H9 (cell line): ENCODE measurements at regions not wholly inside any gene's neighbourhood (a gene's known extent, or its start where the extent isn't known, plus 50 kb on each side); places are given as distances from the start of the nearest gene placed in this dataset.

Experiments
- DNase-seq: peaks from one replicate; pipeline ENCODE4 v3.0.0-alpha.2; 2017
- H2AFZ ChIP-seq: one replicate; pipeline ENCODE4 v1.6.1; 2013; ENCODE audit warnings: mild to moderate bottlenecking, low read length, control low read depth, moderate library complexity
- H2AK5ac ChIP-seq: 2 replicates; pipeline ENCODE4 v1.6.1; 2013; ENCODE audit warnings: low read length, control low read depth, mixed read lengths; ENCODE audit not compliant: insufficient read length
- H2BK120ac ChIP-seq: one replicate; pipeline ENCODE4 v1.6.1; 2013; ENCODE audit warnings: low read depth, mild to moderate bottlenecking, low read length, control low read depth, inconsistent platforms; ENCODE audit not compliant: poor library complexity, severe bottlenecking
- H2BK12ac ChIP-seq: 2 replicates; pipeline ENCODE4 v1.6.1; 2013; ENCODE audit warnings: low read length, control low read depth, mixed read lengths, low read depth; ENCODE audit not compliant: insufficient read length
- H2BK15ac ChIP-seq: 2 replicates; pipeline ENCODE4 v1.6.1; 2013; ENCODE audit warnings: low read depth, low read length, control low read depth
- H2BK20ac ChIP-seq: one replicate; pipeline ENCODE4 v1.6.1; 2013; ENCODE audit warnings: low read depth, mild to moderate bottlenecking, low read length, control low read depth, inconsistent platforms; ENCODE audit not compliant: poor library complexity, severe bottlenecking
- H2BK5ac ChIP-seq: 2 replicates; pipeline ENCODE4 v1.6.1; 2013; ENCODE audit warnings: low read length, control low read depth, mixed read lengths; ENCODE audit not compliant: insufficient read length
- H3K14ac ChIP-seq: 2 replicates; pipeline ENCODE4 v1.6.1; 2013; ENCODE audit warnings: low read length, control low read depth; ENCODE audit not compliant: insufficient read depth
- H3K18ac ChIP-seq: 2 replicates; pipeline ENCODE4 v1.6.1; 2013; ENCODE audit warnings: low read depth, mild to moderate bottlenecking, mixed read lengths, low read length, control low read depth; ENCODE audit not compliant: insufficient read length
- H3K23ac ChIP-seq: 2 replicates; pipeline ENCODE4 v1.6.1; 2013; ENCODE audit warnings: low read length, control low read depth, mixed read lengths, low read depth; ENCODE audit not compliant: insufficient read length
- H3K23me2 ChIP-seq: 2 replicates; pipeline ENCODE4 v1.6.1; 2013; ENCODE audit warnings: low read depth, mild to moderate bottlenecking, mixed read lengths, low read length, control low read depth; ENCODE audit not compliant: insufficient read length, poor library complexity, severe bottlenecking
- H3K27ac ChIP-seq: 2 replicates; pipeline ENCODE4 v1.5.1; 2013; ENCODE audit warnings: low read length, control low read depth, mixed read lengths, low read depth; ENCODE audit not compliant: insufficient read length
- H3K27me3 ChIP-seq: 2 replicates; pipeline ENCODE4 v1.6.1; 2013; ENCODE audit warnings: low read length, control low read depth, inconsistent platforms; ENCODE audit not compliant: insufficient read depth
- H3K4ac ChIP-seq: 2 replicates; pipeline ENCODE4 v1.6.1; 2013; ENCODE audit warnings: low read depth, mild to moderate bottlenecking, control low read depth, inconsistent platforms, low read length, moderate library complexity
- H3K4me1 ChIP-seq: 2 replicates; pipeline ENCODE4 v1.6.1; 2013; ENCODE audit warnings: low read length, control low read depth, inconsistent platforms; ENCODE audit not compliant: insufficient read depth
- H3K4me2 ChIP-seq: 2 replicates; pipeline ENCODE4 v1.6.1; 2013; ENCODE audit warnings: low read length, control low read depth, mixed read lengths; ENCODE audit not compliant: insufficient read length, insufficient read depth
- H3K56ac ChIP-seq: 2 replicates; pipeline ENCODE4 v1.6.1; 2013; ENCODE audit warnings: low read depth, mild to moderate bottlenecking, mixed read lengths, low read length, control low read depth; ENCODE audit not compliant: insufficient read length
- H3K79me1 ChIP-seq: 2 replicates; pipeline ENCODE4 v1.6.1; 2013; ENCODE audit warnings: low read depth, mild to moderate bottlenecking, moderate library complexity, low read length, control low read depth, inconsistent platforms; ENCODE audit not compliant: insufficient read depth, poor library complexity, severe bottlenecking
- H3K79me2 ChIP-seq: 2 replicates; pipeline ENCODE4 v1.6.1; 2013; ENCODE audit warnings: low read length, control low read depth, inconsistent platforms; ENCODE audit not compliant: insufficient read depth
- H3K9ac ChIP-seq: 2 replicates; pipeline ENCODE4 v1.6.1; 2013; ENCODE audit warnings: low read length, control low read depth, mixed read lengths; ENCODE audit not compliant: insufficient read length; ENCODE audit errors: extremely low read depth
- H3K9me3 ChIP-seq: one replicate; pipeline ENCODE4 v1.6.1; 2013; ENCODE audit warnings: low read depth, low read length, inconsistent platforms; ENCODE audit not compliant: control insufficient read depth
- H3T11ph ChIP-seq: one replicate; pipeline ENCODE4 v1.6.1; 2013; ENCODE audit warnings: mild to moderate bottlenecking, low read length, control low read depth, inconsistent platforms
- H4K20me1 ChIP-seq: one replicate; pipeline ENCODE4 v1.6.1; 2013; ENCODE audit not compliant: control insufficient read depth, insufficient read length, insufficient read depth
- H4K5ac ChIP-seq: 2 replicates; pipeline ENCODE4 v1.6.1; 2013; ENCODE audit warnings: low read depth, mild to moderate bottlenecking, mixed read lengths, low read length, control low read depth; ENCODE audit not compliant: insufficient read length
- H4K8ac ChIP-seq: replicated peaks from 2 replicates; pipeline ENCODE4 v1.6.1; 2013; ENCODE audit warnings: low read length, control low read depth, mixed read lengths, low read depth; ENCODE audit not compliant: insufficient read length
- H4K91ac ChIP-seq: 2 replicates; pipeline ENCODE4 v1.6.1; 2013; ENCODE audit warnings: low read depth, mild to moderate bottlenecking, moderate library complexity, mixed read lengths, low read length, control low read depth; ENCODE audit not compliant: insufficient read length
- H3K27ac Mint-ChIP-seq, 3 experiments: 2 replicates in 2 of 3; 3 replicates in 1 of 3; pipeline ENCODE4 v1.8.0; 2020 to 2021; ENCODE audit warnings: mixed read lengths in 3 of 3, mild to moderate bottlenecking in 1 of 3, moderate library complexity in 1 of 3
- H3K27me3 Mint-ChIP-seq: 2 replicates; pipeline ENCODE4 v1.8.0; 2021; ENCODE audit warnings: low read depth, mild to moderate bottlenecking, moderate library complexity, mixed read lengths
- H3K36me3 Mint-ChIP-seq, 3 experiments: 2 replicates in 2 of 3; 3 replicates in 1 of 3; pipeline ENCODE4 v1.8.0; 2020 to 2021; ENCODE audit warnings: low read depth in 3 of 3, mixed read lengths in 3 of 3; ENCODE audit not compliant: insufficient read depth in 1 of 3
- H3K4me1 Mint-ChIP-seq, 2 experiments: 2 replicates each; pipeline ENCODE4 v1.8.0; 2020; ENCODE audit warnings: mixed read lengths in 2 of 2
- H3K4me3 Mint-ChIP-seq, 2 experiments: 2 replicates in 1 of 2; 3 replicates in 1 of 2; pipeline ENCODE4 v1.8.0; 2020 to 2021; ENCODE audit warnings: mild to moderate bottlenecking in 2 of 2, mixed read lengths in 2 of 2, moderate library complexity in 1 of 2
- H3K9me3 Mint-ChIP-seq, 2 experiments: 2 replicates in 1 of 2; 3 replicates in 1 of 2; pipeline ENCODE4 v1.8.0; 2020; ENCODE audit warnings: mild to moderate bottlenecking in 2 of 2, mixed read lengths in 2 of 2, moderate library complexity in 1 of 2
- WGBS: extraction: QIAGEN DNeasy Blood & Tissue Kit; methylation state at CpG from one replicate; pipeline ENCODE4 v1.1.7; 2013; ENCODE audit warnings: missing lambda C conversion rate, low lambda C conversion rate, mixed read lengths; ENCODE audit not compliant: insufficient read length; ENCODE audit errors: extremely low coverage; 5-methylcytosine and 5-hydroxymethylcytosine counted together
- TF ChIP-seq, protein P1 (sequence below): fragments of 200-600 bp; sonication (generic); conservative IDR thresholded peaks from 3 replicates; pipeline ENCODE4 v1.8.0; 2021; ENCODE audit warnings: antibody characterized with exemption, mild to moderate bottlenecking

DNA sequence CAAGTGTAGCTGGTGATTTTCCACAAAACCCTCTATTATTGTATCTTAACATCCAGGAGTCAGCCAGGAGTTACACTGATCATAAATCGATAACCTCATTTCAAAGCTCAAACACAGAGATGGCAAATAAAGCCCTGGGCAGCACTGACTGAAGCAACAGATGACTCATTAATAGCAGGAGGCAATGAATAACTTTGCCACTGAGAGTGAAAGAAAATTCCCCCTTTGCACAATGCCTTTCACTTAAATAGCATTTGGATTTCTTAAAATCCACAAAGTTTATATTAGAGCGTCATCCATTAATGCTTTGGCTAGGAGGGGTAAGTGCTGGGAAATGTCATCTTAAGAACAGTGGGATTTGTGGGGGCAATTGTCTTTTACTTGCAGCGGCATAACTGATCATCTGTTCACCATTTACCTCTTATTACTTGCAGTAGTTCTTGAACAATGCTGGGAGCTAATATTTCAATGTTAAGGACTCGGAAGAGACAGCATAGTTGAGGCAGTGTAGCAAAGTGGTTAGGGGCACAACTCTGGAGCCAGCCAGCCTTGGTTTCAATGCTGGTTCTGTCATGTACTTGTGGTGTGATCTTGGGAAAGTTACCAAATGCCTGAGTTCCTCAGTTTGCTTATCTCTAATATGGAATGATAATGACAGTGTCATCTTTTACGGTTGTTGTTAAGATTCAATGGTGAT lies 630.4 kb upstream of the TBL1XR1 start:
- no peaks in the 10 kb centered on the region for H3K36me3 Mint-ChIP-seq

More for the DNA sequence above, 630.4 kb upstream of the TBL1XR1 start:
- Histone ChIP-seq H2BK15ac (no peak overlapping the region), H2BK5ac (no peak overlapping the region), H4K5ac (no peak overlapping the region), H3K56ac (no peak overlapping the region), H3K18ac (no peak overlapping the region), H3K79me1 (no peaks in the 10 kb centered on the region), H3K23me2 (no peaks in the 10 kb centered on the region), H2BK12ac (no peak overlapping the region), H3K4me1 (no peaks in the 10 kb centered on the region), H4K20me1 (no peaks in the 10 kb centered on the region), H2AK5ac (no peak overlapping the region), H4K91ac (no peak overlapping the region), H3K9me3 (no peaks in the 10 kb centered on the region), H3K9ac (no peak overlapping the region), H3K27me3 (no peaks in the 10 kb centered on the region), H3K27ac (no peak overlapping the region), H3K4ac (no peak overlapping the region), H2BK120ac (no peak overlapping the region), H3T11ph (no peak overlapping the region), H2AFZ (no peak overlapping the region), H3K14ac (no peak overlapping the region), H3K4me2 (no peak overlapping the region), H2BK20ac (no peak overlapping the region), H4K8ac (no peak overlapping the region), H3K23ac (no peak overlapping the region), H3K79me2 (no peaks in the 10 kb centered on the region)
- no peak for DNase-seq
- Mint-ChIP-seq H3K27ac (no peak overlapping the region), H3K27me3 (no peaks in the 10 kb centered on the region), H3K4me3 (no peak overlapping the region), H3K9me3 (no peaks in the 10 kb centered on the region), H3K4me1 (peaks cover 12% of the 10 kb centered on the region in 2 experiments)
- no CpG with 5 or more reads among the region's 5 CpGs for WGBS
- TF ChIP-seq, protein P1, sequence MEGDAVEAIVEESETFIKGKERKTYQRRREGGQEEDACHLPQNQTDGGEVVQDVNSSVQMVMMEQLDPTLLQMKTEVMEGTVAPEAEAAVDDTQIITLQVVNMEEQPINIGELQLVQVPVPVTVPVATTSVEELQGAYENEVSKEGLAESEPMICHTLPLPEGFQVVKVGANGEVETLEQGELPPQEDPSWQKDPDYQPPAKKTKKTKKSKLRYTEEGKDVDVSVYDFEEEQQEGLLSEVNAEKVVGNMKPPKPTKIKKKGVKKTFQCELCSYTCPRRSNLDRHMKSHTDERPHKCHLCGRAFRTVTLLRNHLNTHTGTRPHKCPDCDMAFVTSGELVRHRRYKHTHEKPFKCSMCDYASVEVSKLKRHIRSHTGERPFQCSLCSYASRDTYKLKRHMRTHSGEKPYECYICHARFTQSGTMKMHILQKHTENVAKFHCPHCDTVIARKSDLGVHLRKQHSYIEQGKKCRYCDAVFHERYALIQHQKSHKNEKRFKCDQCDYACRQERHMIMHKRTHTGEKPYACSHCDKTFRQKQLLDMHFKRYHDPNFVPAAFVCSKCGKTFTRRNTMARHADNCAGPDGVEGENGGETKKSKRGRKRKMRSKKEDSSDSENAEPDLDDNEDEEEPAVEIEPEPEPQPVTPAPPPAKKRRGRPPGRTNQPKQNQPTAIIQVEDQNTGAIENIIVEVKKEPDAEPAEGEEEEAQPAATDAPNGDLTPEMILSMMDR = no peak
